ENCODE measurements at regions not wholly inside any gene's neighbourhood (a gene's known extent, or its start where the extent isn't known, plus 50 kb on each side); places are given as distances from the start of the nearest gene placed in this dataset.

DNA sequence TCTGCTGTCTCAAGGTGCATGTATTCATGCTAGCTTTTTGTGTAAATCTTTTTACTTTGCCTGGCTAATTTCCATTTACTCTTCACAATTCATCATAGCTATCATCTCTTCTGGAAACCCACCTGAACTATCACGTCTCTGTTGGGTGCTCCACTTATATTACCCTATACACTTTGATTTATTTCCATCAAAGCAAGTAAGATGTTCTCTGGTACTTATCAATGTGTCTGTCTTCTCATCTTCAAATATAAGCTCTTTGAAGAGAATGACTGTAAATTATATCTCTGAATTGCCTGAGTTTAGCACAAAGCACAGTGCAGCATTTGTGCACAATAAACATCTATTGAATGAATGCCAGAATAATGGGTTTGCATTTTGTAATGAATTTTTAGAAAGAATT lies 1129.7 kb downstream of the LRFN5 start:
- TF ChIP-seq EZH2phosphoT487 (IDR thresholded peaks at IDR 0.05; ENCODE audit: unreplicated experiment): no peak
- TF ChIP-seq POLR2AphosphoS5 (IDR thresholded peaks at IDR 0.05; ENCODE audit: low read depth): no peak
- no peak for TF ChIP-seq ZNF114 (CRISPR knock-in tag; IDR thresholded peaks at IDR 0.05)
- TF ChIP-seq, protein P1, sequence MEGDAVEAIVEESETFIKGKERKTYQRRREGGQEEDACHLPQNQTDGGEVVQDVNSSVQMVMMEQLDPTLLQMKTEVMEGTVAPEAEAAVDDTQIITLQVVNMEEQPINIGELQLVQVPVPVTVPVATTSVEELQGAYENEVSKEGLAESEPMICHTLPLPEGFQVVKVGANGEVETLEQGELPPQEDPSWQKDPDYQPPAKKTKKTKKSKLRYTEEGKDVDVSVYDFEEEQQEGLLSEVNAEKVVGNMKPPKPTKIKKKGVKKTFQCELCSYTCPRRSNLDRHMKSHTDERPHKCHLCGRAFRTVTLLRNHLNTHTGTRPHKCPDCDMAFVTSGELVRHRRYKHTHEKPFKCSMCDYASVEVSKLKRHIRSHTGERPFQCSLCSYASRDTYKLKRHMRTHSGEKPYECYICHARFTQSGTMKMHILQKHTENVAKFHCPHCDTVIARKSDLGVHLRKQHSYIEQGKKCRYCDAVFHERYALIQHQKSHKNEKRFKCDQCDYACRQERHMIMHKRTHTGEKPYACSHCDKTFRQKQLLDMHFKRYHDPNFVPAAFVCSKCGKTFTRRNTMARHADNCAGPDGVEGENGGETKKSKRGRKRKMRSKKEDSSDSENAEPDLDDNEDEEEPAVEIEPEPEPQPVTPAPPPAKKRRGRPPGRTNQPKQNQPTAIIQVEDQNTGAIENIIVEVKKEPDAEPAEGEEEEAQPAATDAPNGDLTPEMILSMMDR (conservative IDR thresholded peaks at IDR 0.05; ENCODE audit: low read depth in 2 of 2): no peak

Measured in GM23338 (cell line).